NT2/D1 (cell line): ENCODE measurements at regions not wholly inside any gene's neighbourhood (a gene's known extent, or its start where the extent isn't known, plus 50 kb on each side); places are given as distances from the start of the nearest gene placed in this dataset.

Experiments used
- SUZ12 ChIP-seq: IDR thresholded peaks from 2 replicates; pipeline ENCODE4 v1.6.1; 2011; ENCODE audit not compliant: insufficient read length, insufficient read depth; ENCODE audit errors: extremely low read depth
- YY1 ChIP-seq: IDR thresholded peaks from 2 replicates; pipeline ENCODE4 v1.6.1; 2011; ENCODE audit not compliant: insufficient read length, insufficient read depth
- ZNF274 ChIP-seq: IDR thresholded peaks from 2 replicates; pipeline ENCODE4 v1.6.1; 2011; ENCODE audit warnings: mild to moderate bottlenecking, low read depth, low read length

GRCh38 chr16:66188917-66189725 lies 177.4 kb upstream of the CDH5 start:
- TF ChIP-seq ZNF274 (no peak), YY1 (no peak), SUZ12 (no peak)
